GM20431 (cell line): ENCODE measurements at regions not wholly inside any gene's neighbourhood (a gene's known extent, or its start where the extent isn't known, plus 50 kb on each side); places are given as distances from the start of the nearest gene placed in this dataset.

Experiments used
- in situ Hi-C: fragments of 300-500 bp; cut with MseI, MboI; formaldehyde crosslinking; loops from one replicate; pipeline ENCODE4 v1.15.0; 2020; ENCODE audit warnings: low sequenced_read_pairs; ENCODE audit not compliant: unreplicated experiment

DNA sequence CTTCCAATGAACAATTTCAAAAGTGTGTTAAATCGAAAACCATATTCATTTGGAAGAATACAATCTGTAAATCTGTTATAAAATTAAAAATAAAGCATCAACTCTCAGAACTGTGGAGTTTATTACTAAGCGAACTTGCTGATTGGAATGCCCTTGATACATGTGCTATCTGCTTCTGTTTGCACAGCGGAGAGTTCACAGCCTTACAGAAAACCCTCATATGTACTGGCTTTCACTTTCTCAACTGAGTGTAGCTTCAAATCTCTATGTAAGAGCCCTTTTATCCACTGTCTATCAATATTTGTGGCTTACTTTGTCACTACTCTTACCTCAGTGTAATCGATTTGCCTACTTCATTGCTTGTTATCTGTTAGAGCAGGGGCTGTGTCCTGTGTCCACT, 447.4 kb downstream of the C6orf118 start:
- in situ Hi-C loops = no loop called here

DNA sequence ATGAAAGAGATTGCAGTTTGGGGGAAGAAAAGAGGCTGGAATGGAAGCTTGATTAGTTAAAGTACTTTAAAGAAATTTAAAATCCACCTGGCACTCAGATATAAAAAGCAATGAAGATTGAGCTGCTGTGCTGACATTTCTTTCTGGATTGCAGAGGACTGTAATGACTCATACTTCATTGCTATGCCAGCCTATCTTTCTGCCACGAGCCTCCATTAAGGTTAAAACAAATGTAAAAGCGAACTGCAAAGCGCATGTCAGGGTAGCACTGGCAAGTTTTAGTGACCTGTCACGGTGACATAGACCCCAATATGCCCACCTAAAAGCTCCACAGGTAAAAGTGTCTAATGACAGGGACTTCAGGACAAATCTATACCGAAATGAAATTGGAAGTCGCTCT, 449.6 kb downstream of the C6orf118 start:
- in situ Hi-C loops = no loop called here

DNA sequence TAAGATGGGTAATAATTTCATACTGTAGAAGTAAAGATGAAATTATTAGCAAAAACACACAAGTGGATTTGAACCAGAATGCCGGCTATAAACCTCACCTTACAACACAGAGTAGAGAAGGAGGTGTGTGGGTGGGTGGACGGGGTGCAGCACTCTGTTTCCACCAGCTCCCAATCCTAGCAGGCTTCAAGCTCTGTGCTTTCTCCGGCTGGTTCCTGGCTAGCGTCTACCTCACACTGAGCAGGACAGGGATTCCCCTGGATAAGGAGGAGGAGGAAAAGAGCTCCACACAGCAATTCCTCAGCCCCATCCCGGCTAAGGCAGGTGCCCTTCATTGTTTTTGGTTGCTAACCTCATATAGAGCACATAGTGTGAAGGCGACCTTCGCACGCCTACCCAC, 453.3 kb downstream of the C6orf118 start:
- in situ Hi-C loops = no loop called here

DNA sequence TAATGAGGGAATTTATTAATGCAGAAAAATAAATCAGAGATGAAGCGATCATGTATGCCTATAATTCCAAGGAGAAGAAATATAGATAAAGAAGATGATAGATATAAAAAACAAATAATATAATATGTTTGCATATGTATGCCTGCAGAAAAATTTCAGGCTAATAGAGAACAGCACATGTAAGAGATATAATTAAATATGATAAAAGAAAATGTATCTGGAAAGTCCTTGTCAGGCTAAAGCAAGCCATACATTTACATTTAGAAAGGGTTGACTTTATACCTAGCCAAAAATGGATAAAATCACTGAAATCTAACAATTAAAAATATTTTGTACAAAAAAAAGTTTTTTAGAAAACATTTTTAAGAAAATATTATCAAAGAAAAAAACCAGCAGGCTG, 454.1 kb downstream of the C6orf118 start:
- in situ Hi-C loops = no loop called here

DNA sequence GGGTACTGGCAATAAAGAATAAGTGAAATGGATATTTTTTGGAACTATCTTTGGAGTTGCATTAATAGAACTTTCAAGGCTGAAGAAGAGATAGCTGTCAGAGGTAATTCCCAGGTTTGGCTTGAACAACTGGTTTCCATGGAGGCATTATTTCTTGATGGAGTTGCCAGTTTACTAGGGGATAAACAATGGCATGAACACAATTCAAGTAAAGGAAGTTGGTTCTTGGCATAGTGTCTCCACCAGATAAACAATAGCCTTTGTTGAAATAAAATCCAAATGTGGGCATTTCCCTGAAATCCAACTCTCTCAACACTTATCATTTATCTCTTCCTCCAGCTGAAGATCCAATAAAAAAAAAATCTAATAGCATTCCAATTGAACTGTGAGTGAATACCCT, 454.9 kb downstream of the C6orf118 start:
- in situ Hi-C loops = no loop called here

DNA sequence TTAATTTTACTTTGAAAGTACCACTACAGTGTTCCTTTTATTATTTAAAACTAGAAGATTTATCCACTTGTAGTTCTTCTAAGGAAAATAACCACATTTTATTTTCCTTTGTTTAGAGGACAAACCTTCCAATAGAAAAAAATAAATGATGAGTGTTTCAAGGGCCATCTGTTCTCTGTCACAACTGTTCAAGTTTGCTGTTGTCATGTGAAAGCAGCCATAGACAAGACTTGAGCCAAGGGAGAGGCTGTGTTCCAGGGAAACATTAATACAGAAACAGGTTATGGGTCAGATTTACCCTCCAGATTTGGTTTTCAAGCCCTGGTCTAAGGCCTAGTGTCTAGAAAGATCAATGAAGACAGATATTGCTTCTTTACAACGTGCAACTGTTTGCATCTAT, 463.6 kb downstream of the C6orf118 start:
- in situ Hi-C loops = no loop called here

DNA sequence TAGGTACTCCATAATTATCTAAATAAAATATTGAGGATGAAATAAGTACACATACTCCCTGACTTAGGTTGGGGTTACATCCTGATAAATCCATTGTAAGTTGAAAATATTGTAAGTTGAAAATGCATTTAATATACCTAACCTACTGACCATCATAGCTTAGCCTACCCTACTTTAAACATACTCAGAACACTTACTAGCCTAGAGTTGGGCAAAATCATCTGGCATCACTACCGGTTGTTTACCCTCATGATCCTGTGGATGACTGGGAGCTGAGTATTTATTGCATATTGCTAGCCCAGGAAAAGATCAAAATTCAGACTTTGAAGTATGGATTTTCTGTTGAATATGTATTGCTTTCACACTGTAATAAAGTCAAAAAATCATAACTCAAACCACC, 467.3 kb downstream of the C6orf118 start:
- in situ Hi-C loops = no loop called here

DNA sequence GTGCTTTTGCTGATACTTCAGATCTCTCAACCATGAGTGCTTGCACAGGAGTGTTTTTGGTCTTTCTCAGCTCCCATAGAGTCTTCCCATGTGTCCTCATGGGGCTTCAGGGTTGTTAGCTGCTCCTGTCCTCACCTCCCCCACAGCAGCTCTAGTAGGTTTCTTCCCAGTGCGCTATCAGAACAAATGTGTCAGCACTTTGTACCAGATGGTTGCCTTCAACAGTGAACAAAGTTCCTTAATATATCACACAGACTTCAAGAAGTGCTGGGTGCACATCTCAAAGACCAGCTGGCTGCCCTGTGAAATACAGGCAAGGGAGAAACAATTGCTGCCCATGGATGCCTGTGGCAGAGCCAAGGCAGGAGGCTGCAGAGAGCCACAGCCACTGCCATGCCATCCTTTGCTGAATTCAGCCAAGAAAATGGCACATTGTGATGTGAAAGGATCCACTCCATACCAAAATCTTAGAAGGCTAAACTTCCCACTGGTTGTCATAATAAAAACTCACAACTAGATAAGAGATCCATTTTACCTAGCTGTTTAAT, 471.3 kb downstream of the C6orf118 start:
- in situ Hi-C loops = no loop called here

DNA sequence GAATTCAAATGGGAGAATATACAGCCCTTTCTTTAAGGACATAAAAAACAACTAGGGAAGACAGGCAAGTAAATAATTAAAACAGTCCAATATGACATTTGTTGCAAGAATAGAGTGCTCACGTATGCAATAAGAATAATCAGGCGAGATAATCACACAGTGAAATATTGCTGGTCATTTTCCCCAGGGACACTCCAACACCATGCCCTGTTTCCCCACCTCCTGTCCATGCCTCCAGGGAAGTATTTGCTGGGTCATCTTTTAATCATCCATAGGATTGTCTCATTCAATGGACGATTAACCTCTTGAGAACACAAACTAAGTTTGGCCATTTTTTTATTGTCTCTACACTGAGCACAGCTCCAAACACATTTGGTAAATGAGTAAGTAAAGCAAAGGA, 472.9 kb downstream of the C6orf118 start:
- in situ Hi-C loops = no loop called here

DNA sequence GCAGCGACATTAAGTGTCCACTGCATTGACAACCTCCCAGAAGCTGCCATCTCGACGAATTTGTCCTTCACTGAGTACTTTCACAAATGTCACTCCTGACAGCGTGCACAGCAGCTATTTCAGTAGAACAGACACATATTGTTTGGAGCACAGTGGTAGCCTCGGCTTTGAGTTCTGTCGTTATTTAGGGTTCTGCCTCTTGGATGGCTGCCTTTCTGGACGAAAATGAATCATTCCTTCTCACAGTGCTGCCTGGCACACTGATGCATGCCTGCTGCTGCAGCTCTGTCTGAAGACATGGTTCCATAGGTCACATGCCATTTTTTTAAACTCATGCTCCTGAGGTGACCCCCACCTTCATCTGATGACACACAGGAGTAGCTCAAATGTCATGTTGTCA, 477.0 kb downstream of the C6orf118 start:
- in situ Hi-C loops = no loop called here

DNA sequence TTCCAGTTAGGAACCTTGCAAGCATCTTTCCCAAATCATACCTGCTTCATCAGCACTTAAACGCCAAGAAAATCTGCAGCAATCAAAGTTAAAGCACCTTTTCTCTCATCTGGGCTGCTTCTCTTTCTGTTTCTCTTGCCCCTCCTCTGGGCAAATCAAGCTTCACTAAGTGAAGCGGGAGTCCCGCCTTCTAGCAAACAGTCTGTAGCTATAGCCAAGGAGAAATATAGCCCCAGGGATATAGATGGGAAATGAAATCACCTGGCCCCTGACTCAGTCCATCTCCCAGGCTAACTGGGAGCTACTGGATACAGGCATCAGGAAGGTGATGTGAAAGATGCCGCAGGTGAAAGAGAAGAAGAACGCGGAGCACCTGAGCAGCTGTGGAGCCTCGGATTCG, 481.9 kb downstream of the C6orf118 start:
- in situ Hi-C loops = no loop called here

DNA sequence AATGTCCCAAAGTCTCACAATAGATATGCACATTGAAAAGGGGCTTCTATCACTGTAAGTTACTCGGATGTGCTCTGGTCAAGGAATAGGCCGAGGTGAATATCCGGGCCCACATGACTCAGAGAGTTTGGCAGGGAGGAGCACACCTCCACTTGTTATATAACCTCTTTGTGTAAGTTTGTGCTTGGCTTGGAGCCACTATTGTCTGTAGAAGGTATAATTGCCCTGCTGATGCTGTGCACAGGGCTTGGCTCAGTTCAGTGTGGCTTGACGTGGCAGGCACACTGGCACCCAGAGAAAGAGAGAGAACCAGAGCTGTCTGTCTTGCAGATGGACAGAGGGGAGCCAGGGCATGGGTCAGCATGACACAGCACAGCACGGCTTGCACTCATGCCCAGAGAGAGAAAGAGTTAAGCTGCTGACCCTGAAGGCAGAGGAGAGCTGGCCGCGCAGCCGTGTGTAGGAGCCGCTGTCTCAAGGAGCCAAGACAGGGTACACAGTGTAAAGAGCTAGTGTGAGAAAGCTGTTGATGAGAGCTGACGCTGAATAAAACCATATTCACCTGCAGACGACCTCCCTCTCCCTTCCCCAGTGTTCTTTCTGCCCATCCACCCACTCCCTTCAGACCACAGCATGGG, 482.5 kb downstream of the C6orf118 start:
- in situ Hi-C loops = no loop called here

DNA sequence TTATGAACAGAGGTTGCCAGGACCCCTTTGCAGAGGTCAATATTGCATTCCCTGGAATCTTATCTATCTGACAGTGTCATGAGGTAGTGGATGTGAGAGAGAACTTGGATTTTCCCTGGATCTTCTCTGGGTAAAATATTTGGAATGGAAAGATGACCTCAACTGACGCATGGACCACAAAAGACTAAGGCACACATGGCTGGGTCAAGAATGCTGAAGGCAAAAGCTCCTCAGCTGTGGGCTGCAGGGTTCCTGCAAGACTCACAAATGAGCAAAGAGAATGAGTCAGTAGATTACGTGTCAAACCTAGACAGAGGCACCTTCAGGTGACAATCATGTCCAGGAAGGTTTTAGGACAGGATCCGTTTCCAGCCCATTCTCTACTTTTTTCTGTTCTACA, 484.0 kb downstream of the C6orf118 start:
- in situ Hi-C loops = no loop called here

DNA sequence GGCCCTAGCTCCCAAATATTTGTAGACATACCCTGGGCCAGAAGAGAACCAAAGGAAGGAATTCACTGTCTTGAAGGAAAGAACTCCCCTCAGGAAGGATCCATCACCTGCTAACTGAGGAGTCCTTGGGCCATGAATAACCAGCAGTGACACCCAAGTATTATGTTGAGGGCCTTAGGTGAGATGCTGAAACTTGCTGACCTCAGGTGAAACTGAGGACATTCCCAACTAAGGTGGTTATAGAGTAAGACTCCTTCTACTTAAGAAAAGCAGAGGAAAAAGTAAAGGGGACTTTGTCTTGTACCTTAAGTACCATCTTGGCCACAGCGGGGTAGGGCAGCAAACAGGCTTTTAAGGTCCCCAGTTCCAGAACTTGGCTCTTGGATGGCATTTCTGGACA, 491.7 kb downstream of the C6orf118 start:
- in situ Hi-C loops = no loop called here

DNA sequence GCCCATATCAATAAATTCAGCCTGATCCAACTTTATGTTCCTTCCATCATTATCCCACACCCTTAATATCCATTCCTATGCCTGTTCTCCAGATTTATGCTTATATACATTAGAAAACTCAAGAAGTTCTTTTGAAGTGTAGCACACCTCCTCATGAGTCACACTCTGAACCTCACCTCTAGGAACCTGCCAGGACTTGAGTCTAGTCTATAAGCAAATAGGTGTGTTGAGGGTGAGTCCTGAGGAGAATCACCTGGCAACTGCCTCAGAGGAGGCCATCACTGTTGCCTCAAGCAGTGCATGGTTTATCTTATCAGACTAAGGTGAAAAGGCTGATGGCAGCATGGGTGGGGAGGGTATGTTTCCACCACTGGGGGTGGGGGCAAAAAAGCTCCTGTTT, 496.7 kb downstream of the C6orf118 start:
- in situ Hi-C loops = no loop called here

DNA sequence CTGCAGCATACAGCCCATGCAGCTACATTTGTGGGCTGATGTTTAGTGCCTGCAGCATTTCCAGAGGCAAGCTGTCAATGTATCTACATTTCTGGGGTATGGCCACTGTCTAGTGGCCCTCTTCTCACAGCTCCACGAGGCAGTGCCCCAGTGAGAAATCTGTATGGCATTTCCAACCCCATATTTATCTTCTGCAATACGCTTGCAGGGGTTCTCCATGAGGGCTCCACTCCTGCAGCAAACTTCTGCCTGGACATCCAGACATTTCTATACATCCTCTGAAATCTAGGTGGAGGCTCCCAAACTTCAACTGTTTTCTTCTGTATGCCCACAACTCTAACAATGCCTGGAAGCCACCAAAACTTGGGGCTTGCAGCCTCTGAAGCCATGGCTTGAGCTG, 502.3 kb downstream of the C6orf118 start:
- in situ Hi-C loops = no loop called here

DNA sequence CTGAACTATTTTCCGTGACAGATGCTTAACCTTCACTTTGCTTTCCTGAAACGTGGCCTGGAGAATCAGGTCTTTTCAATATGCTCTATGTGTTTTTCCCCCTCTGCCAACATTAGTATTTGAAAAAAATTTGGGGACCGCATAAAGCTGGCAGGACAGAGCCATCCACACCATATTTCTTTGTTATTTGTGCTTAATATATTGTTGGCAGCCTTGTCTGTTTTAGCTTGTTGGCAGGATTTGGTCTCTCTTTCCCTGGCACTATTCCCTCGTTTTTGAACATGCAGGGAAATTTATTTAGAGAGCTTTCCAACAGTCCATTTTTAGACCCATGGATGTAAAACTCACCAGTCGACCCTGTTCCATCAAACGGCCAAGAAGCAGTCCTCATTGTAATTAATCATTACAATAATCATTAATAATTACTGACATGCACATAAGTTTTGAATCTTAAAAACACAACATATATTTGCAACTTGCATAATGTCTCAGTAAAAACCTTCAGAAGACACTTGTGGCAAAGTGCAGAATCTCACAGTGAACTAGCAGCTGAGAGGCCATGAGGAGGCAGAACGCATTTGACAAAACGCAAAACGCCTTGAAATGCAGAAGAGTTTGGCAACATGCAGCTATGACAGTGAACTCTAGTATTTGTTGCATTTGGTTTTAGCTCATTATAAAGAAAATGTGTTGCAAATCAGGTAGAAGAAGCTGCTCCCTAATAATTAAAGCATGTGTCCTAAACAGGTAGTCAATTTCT, 514.2 kb downstream of the C6orf118 start:
- in situ Hi-C loops = no loop called here

DNA sequence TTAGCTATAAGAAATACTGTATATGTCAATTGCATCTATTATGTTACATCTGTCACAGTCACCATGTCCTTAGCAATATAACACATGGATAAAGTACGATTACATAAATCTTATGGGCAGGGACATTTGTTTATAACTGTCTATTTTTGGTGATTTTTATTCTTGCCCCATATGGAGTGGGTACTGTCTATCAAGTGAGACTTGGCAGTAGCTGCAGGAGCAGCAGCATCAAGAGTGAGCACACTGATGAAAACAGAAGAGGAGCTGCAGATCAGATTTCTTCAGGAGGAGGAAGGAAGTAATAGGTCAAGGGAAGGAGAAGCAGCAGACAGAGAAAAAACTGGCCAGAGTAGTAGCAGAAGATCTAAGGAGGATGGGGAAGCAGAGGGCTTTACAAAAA, 516.7 kb downstream of the C6orf118 start:
- in situ Hi-C loops = no loop called here

DNA sequence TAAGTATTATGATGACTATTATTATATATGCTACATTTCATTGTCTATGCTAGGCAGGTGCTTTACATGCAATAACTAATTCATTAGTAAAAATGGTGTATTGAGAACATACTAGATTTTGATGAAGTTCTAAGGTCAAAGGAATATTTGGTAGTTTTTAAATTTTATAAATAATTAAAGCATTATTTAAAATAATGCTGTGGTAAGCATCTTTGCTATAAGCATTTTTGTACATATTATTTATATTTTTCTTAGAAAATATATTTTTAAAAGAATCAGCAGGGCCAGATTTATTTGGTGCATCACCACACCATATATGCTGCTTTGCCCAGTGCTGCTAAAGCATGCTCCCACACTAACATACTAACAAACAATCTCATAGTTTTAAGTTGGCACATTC, 517.9 kb downstream of the C6orf118 start:
- in situ Hi-C loops = no loop called here

DNA sequence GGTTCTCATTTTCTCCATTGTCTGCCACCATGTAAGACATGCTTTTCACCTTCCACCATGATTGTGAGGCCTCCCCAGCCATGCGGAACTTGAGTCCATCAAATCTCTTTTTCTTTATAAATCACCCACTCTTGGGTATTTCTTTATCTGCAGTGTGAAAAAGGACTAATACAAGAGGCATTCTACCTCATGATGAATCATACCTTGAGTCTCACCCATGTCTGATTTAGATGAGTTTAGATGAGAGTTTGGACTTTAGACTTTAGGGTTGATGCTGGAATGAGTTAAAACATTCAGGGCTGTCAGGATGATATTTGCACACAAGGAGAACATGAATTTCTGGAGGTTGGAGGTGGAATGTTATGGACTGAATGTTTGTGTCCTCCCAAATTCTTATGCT, 545.6 kb downstream of the C6orf118 start:
- in situ Hi-C loops = no loop called here

DNA sequence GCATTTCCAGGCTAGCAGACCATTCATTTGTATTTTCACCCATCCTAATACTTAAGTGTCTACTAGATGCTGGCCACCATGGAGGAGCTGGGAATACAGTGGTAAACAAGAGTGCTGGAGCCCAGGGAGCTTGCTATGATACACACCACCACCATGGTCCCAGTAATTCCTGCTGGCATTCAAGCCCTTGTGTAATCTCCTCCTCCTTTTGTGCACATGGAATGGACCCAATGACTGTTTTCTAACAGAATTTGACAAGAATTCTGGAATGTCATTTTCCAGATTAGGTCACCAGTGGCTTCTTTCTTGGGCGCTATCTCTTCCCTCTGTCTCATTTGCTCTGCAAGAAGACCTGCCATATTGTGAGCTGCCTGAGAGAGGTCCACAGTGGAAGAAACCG, 552.0 kb downstream of the C6orf118 start:
- in situ Hi-C loops = no loop called here

DNA sequence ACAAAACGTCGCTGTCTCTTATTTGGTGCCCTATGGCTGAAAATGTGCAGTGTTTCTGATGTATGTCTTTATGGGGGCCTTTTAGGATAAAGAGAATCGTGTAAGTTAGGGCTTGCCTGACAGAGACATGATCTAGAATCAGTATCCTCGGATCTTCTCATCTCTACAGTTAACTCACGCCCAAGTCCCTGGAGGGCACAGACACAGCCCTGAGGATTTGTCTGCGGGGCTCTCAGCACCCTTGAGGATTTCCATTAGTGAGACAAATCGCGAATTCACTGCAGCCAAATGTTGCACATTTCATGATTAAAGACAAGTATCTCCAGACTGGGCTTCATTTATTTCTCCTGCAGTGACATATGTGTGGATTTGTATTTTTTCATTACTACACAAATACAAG, 552.7 kb downstream of the C6orf118 start:
- in situ Hi-C loops = no loop called here
